CD8-positive, alpha-beta memory T cell (primary cell): ENCODE measurements at regions not wholly inside any gene's neighbourhood (a gene's known extent, or its start where the extent isn't known, plus 50 kb on each side); places are given as distances from the start of the nearest gene placed in this dataset.

Source experiments
- CTCF ChIA-PET: fragments of 350-600 bp; sonication (Branson Sonifier 250); formaldehyde crosslinking; loops from one replicate; lab custom pipeline; 2021; ENCODE audit warnings: antibody characterized with exemption; lab: Charles Lee
- POLR2A ChIA-PET: fragments of 350-600 bp; sonication (Branson Sonifier 250); formaldehyde crosslinking; loops from one replicate; lab custom pipeline; 2021; ENCODE audit warnings: antibody characterized with exemption; lab: Charles Lee
- DNase-seq, 5 donors: peaks; one replicate each; pipeline versions ENCODE4 v3.0.0 to v3.0.0-alpha.2; 2020 to 2022; ENCODE audit warnings: mixed read lengths in 1 of 5
- H3K27ac ChIP-seq: one replicate; pipeline ENCODE4 v1.7.0; 2013; ENCODE audit warnings: low read depth, mild to moderate bottlenecking, low read length, moderate library complexity
- H3K27me3 ChIP-seq: 2 replicates; pipeline ENCODE4 v1.7.0; 2013; ENCODE audit warnings: low read length, mild to moderate bottlenecking; ENCODE audit not compliant: insufficient read depth, poor library complexity, severe bottlenecking
- H3K36me3 ChIP-seq: 2 replicates; pipeline ENCODE4 v1.7.0; 2013; ENCODE audit warnings: mild to moderate bottlenecking, low read length, moderate library complexity; ENCODE audit not compliant: insufficient read depth
- H3K4me1 ChIP-seq: 2 replicates; pipeline ENCODE4 v1.7.0; 2013; ENCODE audit warnings: mild to moderate bottlenecking, low read length, moderate library complexity; ENCODE audit not compliant: insufficient read depth
- H3K4me3 ChIP-seq: 2 replicates; pipeline ENCODE4 v1.7.0; 2013; ENCODE audit warnings: mild to moderate bottlenecking, low read length
- H3K9me3 ChIP-seq: 2 replicates; pipeline ENCODE4 v1.7.0; 2013; ENCODE audit warnings: mild to moderate bottlenecking, low read length
- H3K27ac Mint-ChIP-seq, 8 donors: one replicate each; pipeline ENCODE4 v1.8.0; 2020 to 2021; ENCODE audit warnings: mixed read lengths in 8 of 8, mild to moderate bottlenecking in 6 of 8, inconsistent platforms in 3 of 8, moderate library complexity in 3 of 8
- H3K27me3 Mint-ChIP-seq, 2 donors: one replicate each; pipeline ENCODE4 v1.8.0; 2020 to 2021; ENCODE audit warnings: mixed read lengths in 2 of 2, mild to moderate bottlenecking in 1 of 2, moderate library complexity in 1 of 2
- H3K36me3 Mint-ChIP-seq, 3 donors: one replicate each; pipeline ENCODE4 v1.8.0; 2020 to 2021; ENCODE audit warnings: mixed read lengths in 3 of 3, inconsistent platforms in 1 of 3, mild to moderate bottlenecking in 1 of 3
- H3K4me1 Mint-ChIP-seq, 3 donors: one replicate each; pipeline ENCODE4 v1.8.0; 2020 to 2021; ENCODE audit warnings: mixed read lengths in 3 of 3, inconsistent platforms in 1 of 3, mild to moderate bottlenecking in 1 of 3
- H3K4me3 Mint-ChIP-seq, 7 donors: one replicate each; pipeline ENCODE4 v1.8.0; 2020 to 2021; ENCODE audit warnings: mixed read lengths in 7 of 7, mild to moderate bottlenecking in 6 of 7, moderate library complexity in 4 of 7, inconsistent platforms in 2 of 7
- H3K9me3 Mint-ChIP-seq, 5 donors: one replicate each; pipeline ENCODE4 v1.8.0; 2020 to 2022; ENCODE audit warnings: mixed read lengths in 5 of 5, mild to moderate bottlenecking in 3 of 5, moderate library complexity in 2 of 5, inconsistent platforms in 1 of 5

GRCh38 chr3:30282154-30282696 is 324.2 kb upstream of the TGFBR2 start:
- Histone ChIP-seq H3K27ac (no peak overlapping the region), H3K27me3 (no peaks in the 10 kb centered on the region), H3K9me3 (no peaks in the 10 kb centered on the region), H3K36me3 (no peaks in the 10 kb centered on the region), H3K4me1 (no peaks in the 10 kb centered on the region), H3K4me3 (no peak overlapping the region)
- H3K27me3 Mint-ChIP-seq = peaks cover 0 to 1% of the 10 kb centered on the region in 2 donors
- H3K9me3 Mint-ChIP-seq = peaks cover 0 to 2% (median 0%) of the 10 kb centered on the region in 5 donors
- DNase-seq = no peak
- CTCF ChIA-PET = no interaction called here
- H3K27ac Mint-ChIP-seq = no peak overlapping the region
- no peak overlapping the region for H3K4me3 Mint-ChIP-seq
- peaks cover 0 to 4% (median 0%) of the 10 kb centered on the region in 3 donors for H3K36me3 Mint-ChIP-seq
- no peaks in the 10 kb centered on the region for H3K4me1 Mint-ChIP-seq
- POLR2A ChIA-PET = no interaction called here

GRCh38 chr3:30285188-30286006 is 321.0 kb upstream of the TGFBR2 start:
- Mint-ChIP-seq H3K9me3 (no peaks in the 10 kb centered on the region), H3K27ac (no peak overlapping the region), H3K4me3 (no peak overlapping the region), H3K27me3 (peaks cover 0 to 1% of the 10 kb centered on the region in 2 donors), H3K36me3 (peaks cover 0 to 4% (median 0%) of the 10 kb centered on the region in 3 donors), H3K4me1 (peaks cover 10 to 17% (median 14%) of the 10 kb centered on the region in 3 donors)
- no peaks in the 10 kb centered on the region for H3K36me3 ChIP-seq
- peaks cover 6% of the 10 kb centered on the region for H3K4me1 ChIP-seq
- ChIA-PET POLR2A (no interaction called here), CTCF (no interaction called here)
- no peaks in the 10 kb centered on the region for H3K9me3 ChIP-seq
- H3K27me3 ChIP-seq = no peaks in the 10 kb centered on the region
- H3K4me3 ChIP-seq = no peak overlapping the region
- no peak for DNase-seq
- no peak overlapping the region for H3K27ac ChIP-seq

DNA sequence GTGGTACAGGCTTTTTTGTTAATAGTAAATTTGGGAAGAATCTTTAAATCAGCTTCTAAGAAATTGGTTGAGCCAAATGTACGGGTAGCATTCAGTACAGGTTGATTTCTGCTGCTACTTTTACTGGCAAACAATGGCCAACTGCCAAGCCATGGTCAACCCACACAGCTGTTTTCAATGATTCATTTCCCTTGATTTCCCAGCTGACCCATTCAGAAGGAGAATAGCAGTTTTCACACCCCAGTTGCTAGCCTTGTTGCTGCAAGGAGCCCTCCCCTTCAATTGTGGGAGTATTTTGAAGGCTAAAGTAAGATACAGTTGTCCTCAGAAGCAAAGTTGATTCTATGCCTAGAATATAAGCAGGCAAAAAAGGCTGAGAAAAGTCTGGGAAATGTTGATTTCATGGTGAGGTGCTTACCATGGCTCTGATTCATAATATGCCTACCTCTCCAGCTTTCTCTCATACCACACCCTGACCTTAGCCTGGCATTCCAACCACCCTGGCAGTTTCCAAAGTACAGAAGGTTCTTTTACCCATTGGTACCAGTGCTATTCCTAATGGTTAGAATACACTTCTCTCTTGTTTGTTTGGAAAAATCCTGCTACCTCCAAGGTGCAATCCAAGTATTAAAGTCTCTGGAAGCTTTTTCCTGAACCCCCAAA is 320.3 kb upstream of the TGFBR2 start:
- no peaks in the 10 kb centered on the region for H3K9me3 Mint-ChIP-seq
- peaks cover 6% of the 10 kb centered on the region for H3K4me1 ChIP-seq
- no peak overlapping the region for H3K4me3 Mint-ChIP-seq
- POLR2A ChIA-PET = no interaction called here
- H3K36me3 ChIP-seq = no peaks in the 10 kb centered on the region
- DNase-seq = no peak
- H3K4me1 Mint-ChIP-seq = peaks cover 10 to 17% (median 14%) of the 10 kb centered on the region in 3 donors
- H3K27ac Mint-ChIP-seq = peak overlapping the region in 1 of 8 donors; percentile 27
- CTCF ChIA-PET = no interaction called here
- H3K36me3 Mint-ChIP-seq = peaks cover 0 to 4% (median 0%) of the 10 kb centered on the region in 3 donors
- H3K4me3 ChIP-seq = no peak overlapping the region
- H3K27me3 Mint-ChIP-seq = no peaks in the 10 kb centered on the region
- H3K27ac ChIP-seq = no peak overlapping the region
- no peaks in the 10 kb centered on the region for H3K9me3 ChIP-seq
- H3K27me3 ChIP-seq = no peaks in the 10 kb centered on the region

DNA sequence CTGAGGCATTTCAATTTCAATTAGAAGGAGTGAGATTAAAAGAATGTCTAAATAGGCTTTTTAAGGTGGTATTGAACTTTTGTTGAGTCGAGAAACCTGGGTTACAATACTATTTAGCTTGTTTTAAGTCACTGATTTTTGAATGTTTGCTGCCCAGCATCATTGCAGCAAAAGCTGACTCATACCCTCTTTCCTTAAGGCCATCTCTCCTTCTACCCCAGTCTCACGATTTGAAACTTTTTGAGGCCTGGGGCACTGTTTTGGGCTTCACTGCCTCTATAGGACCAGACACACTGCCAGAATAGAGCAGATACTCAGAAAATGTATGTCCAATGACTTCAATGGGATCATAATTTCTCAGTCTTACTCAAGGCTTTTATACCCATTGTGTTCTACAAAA is 319.6 kb upstream of the TGFBR2 start:
- H3K4me3 ChIP-seq = no peak overlapping the region
- ChIA-PET CTCF (no interaction called here), POLR2A (no interaction called here)
- Mint-ChIP-seq H3K9me3 (no peaks in the 10 kb centered on the region), H3K27ac (no peak overlapping the region), H3K36me3 (no peaks in the 10 kb centered on the region), H3K27me3 (no peaks in the 10 kb centered on the region), H3K4me3 (no peak overlapping the region), H3K4me1 (peaks cover 10 to 17% (median 14%) of the 10 kb centered on the region in 3 donors)
- H3K36me3 ChIP-seq = no peaks in the 10 kb centered on the region
- peaks cover 6% of the 10 kb centered on the region for H3K4me1 ChIP-seq
- no peaks in the 10 kb centered on the region for H3K9me3 ChIP-seq
- no peak overlapping the region for H3K27ac ChIP-seq
- DNase-seq = no peak
- no peaks in the 10 kb centered on the region for H3K27me3 ChIP-seq

- peak overlapping the region in 1 of 8 donors; percentile 24 for H3K27ac Mint-ChIP-seq
Observed at GRCh38 chr3:30288830-30289229, 317.6 kb upstream of the TGFBR2 start.

DNA sequence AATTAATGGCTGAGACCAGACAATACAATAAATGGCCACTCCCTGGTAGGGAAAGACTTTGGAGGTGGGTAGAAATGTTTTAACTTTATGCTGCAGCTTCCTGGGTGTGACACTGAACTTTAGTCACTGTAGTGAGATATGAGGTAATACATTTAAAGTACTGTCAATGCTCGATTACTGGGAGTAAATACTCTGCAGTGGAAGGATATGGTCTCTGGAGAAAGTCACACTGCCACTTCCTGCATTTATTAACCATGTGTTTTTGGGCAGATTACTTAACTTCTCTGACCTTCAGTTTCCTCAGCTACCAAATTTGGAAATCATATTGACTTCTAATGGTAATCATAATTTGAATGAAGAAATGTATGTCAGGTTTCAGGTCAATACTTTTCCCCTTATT is 317.1 kb upstream of the TGFBR2 start:
- Mint-ChIP-seq H3K27me3 (no peaks in the 10 kb centered on the region), H3K36me3 (no peaks in the 10 kb centered on the region)

More at GRCh38 chr3:30288830-30289229, 317.6 kb upstream of the TGFBR2 start:
- Histone ChIP-seq H3K4me3 (no peak overlapping the region), H3K27ac (no peak overlapping the region), H3K4me1 (peaks cover 6% of the 10 kb centered on the region), H3K9me3 (no peaks in the 10 kb centered on the region), H3K36me3 (no peaks in the 10 kb centered on the region), H3K27me3 (no peaks in the 10 kb centered on the region)
- H3K36me3 Mint-ChIP-seq = no peaks in the 10 kb centered on the region
- ChIA-PET CTCF (no interaction called here), POLR2A (no interaction called here)
- DNase-seq = no peak
- peaks cover 10 to 17% (median 14%) of the 10 kb centered on the region in 3 donors for H3K4me1 Mint-ChIP-seq
- no peaks in the 10 kb centered on the region for H3K9me3 Mint-ChIP-seq
- no peaks in the 10 kb centered on the region for H3K27me3 Mint-ChIP-seq
- H3K4me3 Mint-ChIP-seq = no peak overlapping the region

DNA sequence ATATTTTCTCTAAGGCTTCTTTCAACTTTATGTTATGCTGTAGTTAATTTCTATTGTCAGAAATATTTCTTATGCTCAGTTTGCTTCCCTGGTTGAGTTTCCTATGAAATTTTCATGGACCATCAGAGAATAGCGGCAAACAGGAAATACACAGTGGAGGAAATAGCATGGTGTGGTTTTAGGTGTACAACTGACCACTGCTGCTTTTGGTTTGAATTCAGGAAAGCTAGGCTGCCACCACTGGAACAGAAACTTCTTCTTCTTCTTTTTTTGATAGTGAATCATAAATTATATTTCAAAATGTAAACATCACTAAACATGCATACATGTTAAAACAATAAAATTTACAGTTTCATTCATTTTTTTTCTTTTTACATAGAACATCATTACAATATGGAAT is 316.6 kb upstream of the TGFBR2 start:
- Histone ChIP-seq H3K36me3 (no peaks in the 10 kb centered on the region), H3K4me3 (no peak overlapping the region), H3K9me3 (no peaks in the 10 kb centered on the region), H3K4me1 (peaks cover 6% of the 10 kb centered on the region), H3K27ac (no peak overlapping the region), H3K27me3 (no peaks in the 10 kb centered on the region)
- Mint-ChIP-seq H3K27ac (no peak overlapping the region), H3K4me3 (no peak overlapping the region), H3K4me1 (peaks cover 10 to 17% (median 14%) of the 10 kb centered on the region in 3 donors), H3K36me3 (no peaks in the 10 kb centered on the region), H3K9me3 (peaks cover 0 to 2% (median 0%) of the 10 kb centered on the region in 5 donors), H3K27me3 (no peaks in the 10 kb centered on the region)
- ChIA-PET POLR2A (no interaction called here), CTCF (no interaction called here)
- DNase-seq = no peak

More for the DNA sequence above, 317.1 kb upstream of the TGFBR2 start:
- Mint-ChIP-seq H3K4me3 (no peak overlapping the region), H3K4me1 (peaks cover 10 to 17% (median 14%) of the 10 kb centered on the region in 3 donors), H3K9me3 (no peaks in the 10 kb centered on the region), H3K27ac (peak overlapping the region in 1 of 8 donors; percentile 24)
- Histone ChIP-seq H3K9me3 (no peaks in the 10 kb centered on the region), H3K4me3 (no peak overlapping the region), H3K27ac (no peak overlapping the region), H3K36me3 (no peaks in the 10 kb centered on the region), H3K4me1 (peaks cover 6% of the 10 kb centered on the region), H3K27me3 (no peaks in the 10 kb centered on the region)
- ChIA-PET CTCF (no interaction called here), POLR2A (no interaction called here)
- DNase-seq = no peak

DNA sequence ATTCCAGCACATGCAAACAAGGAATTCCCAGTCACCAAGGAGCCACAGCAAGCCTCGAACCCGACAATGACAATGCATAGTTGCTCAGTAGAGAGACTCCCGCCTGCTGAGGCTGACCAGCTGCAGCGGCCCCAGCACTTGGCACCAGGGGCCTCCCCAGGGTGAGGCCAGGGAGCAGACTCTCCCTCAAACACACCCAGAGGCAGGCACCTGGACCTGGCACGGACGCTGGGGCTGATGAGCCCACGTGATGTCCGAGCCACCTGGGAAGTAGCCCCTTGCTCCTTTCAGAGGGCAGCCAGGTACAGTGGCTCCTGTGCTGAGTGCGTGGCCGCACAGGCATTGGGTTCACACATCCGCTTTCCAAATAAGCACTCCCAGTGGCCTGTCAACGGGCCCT is 315.9 kb upstream of the TGFBR2 start:
- H3K36me3 ChIP-seq = no peaks in the 10 kb centered on the region
- H3K4me1 Mint-ChIP-seq = peaks cover 10 to 17% (median 14%) of the 10 kb centered on the region in 3 donors
- no peaks in the 10 kb centered on the region for H3K36me3 Mint-ChIP-seq
- peaks cover 6% of the 10 kb centered on the region for H3K4me1 ChIP-seq
- ChIA-PET POLR2A (no interaction called here), CTCF (no interaction called here)
- no peak overlapping the region for H3K27ac Mint-ChIP-seq
- no peaks in the 10 kb centered on the region for H3K27me3 ChIP-seq
- no peaks in the 10 kb centered on the region for H3K27me3 Mint-ChIP-seq
- H3K9me3 Mint-ChIP-seq = peaks cover 0 to 2% (median 0%) of the 10 kb centered on the region in 5 donors
- no peaks in the 10 kb centered on the region for H3K9me3 ChIP-seq
- H3K4me3 Mint-ChIP-seq = no peak overlapping the region
- H3K27ac ChIP-seq = no peak overlapping the region
- no peak overlapping the region for H3K4me3 ChIP-seq
- no peak for DNase-seq
